ENCODE measurements at regions not wholly inside any gene's neighbourhood (a gene's known extent, or its start where the extent isn't known, plus 50 kb on each side); places are given as distances from the start of the nearest gene placed in this dataset.

GRCh38 chr22:49460592-49461281, 366.9 kb downstream of the BRD1 start:
- ATAC-seq: no peak
- intact Hi-C loops (cut with DNase I): no loop called here
- Histone ChIP-seq H3K4me3 (no peak overlapping the region), H3K36me3 (no peaks in the 10 kb centered on the region), H3K27me3 (peaks cover 0 to 40% of the 10 kb centered on the region in 2 donors), H3K27ac (no peak overlapping the region), H3K9me3 (no peaks in the 10 kb centered on the region), H3K4me1 (no peaks in the 10 kb centered on the region)
- no peak for TF ChIP-seq CTCF (IDR thresholded peaks at IDR 0.05)
- peak in 1 of 4 donors; percentile 70 for DNase-seq

GRCh38 chr22:49460091-49460490, 367.6 kb downstream of the BRD1 start:
- intact Hi-C loops (cut with DNase I): no loop called here
- DNase-seq (no peak), ATAC-seq (no peak)
- Histone ChIP-seq H3K36me3 (no peaks in the 10 kb centered on the region), H3K27ac (no peak overlapping the region), H3K4me3 (no peak overlapping the region), H3K9me3 (no peaks in the 10 kb centered on the region), H3K4me1 (no peaks in the 10 kb centered on the region), H3K27me3 (peaks cover 0 to 42% of the 10 kb centered on the region in 2 donors)
- no peak for TF ChIP-seq CTCF (IDR thresholded peaks at IDR 0.05)

GRCh38 chr22:49458708-49459099, 369.0 kb downstream of the BRD1 start:
- H3K27ac ChIP-seq: no peak overlapping the region
- ATAC-seq (no peak), DNase-seq (no peak)
- intact Hi-C loops (cut with DNase I): no loop called here
- H3K4me3 ChIP-seq: no peak overlapping the region
- TF ChIP-seq CTCF (IDR thresholded peaks at IDR 0.05): no peak
- no peaks in the 10 kb centered on the region for H3K36me3 ChIP-seq
- no peaks in the 10 kb centered on the region for H3K9me3 ChIP-seq
- no peaks in the 10 kb centered on the region for H3K4me1 ChIP-seq
- peaks cover 0 to 48% of the 10 kb centered on the region in 2 donors for H3K27me3 ChIP-seq

- H3K27me3 ChIP-seq: peaks cover 0 to 48% of the 10 kb centered on the region in 2 donors
- TF ChIP-seq CTCF (IDR thresholded peaks at IDR 0.05): no peak
- no peak for DNase-seq
- no peaks in the 10 kb centered on the region for H3K4me1 ChIP-seq
- no peaks in the 10 kb centered on the region for H3K36me3 ChIP-seq
- no peak overlapping the region for H3K4me3 ChIP-seq
- H3K27ac ChIP-seq: no peak overlapping the region
- intact Hi-C loops (cut with DNase I): no loop called here
- ATAC-seq: no peak
- no peaks in the 10 kb centered on the region for H3K9me3 ChIP-seq
Observed at GRCh38 chr22:49457946-49458707, 369.5 kb downstream of the BRD1 start.

GRCh38 chr22:49457146-49457545, 370.5 kb downstream of the BRD1 start:
- Histone ChIP-seq H3K36me3 (no peaks in the 10 kb centered on the region), H3K4me1 (no peaks in the 10 kb centered on the region), H3K9me3 (no peaks in the 10 kb centered on the region), H3K4me3 (no peak overlapping the region), H3K27ac (no peak overlapping the region), H3K27me3 (peaks cover 0 to 52% of the 10 kb centered on the region in 2 donors)
- ATAC-seq (no peak), DNase-seq (no peak)
- intact Hi-C loops (cut with DNase I): no loop called here
- no peak for TF ChIP-seq CTCF (IDR thresholded peaks at IDR 0.05)

All from left lung (tissue), 4 donors.